ENCODE measurements at regions not wholly inside any gene's neighbourhood (a gene's known extent, or its start where the extent isn't known, plus 50 kb on each side); places are given as distances from the start of the nearest gene placed in this dataset.
A peak's percentile ranks its signal among the peaks of the same experiment; 100 is the strongest.
"Not testable (repeated sequence)": the region's sequence is repeated elsewhere in the genome, so short reads cannot be mapped to it uniquely, and the experiment has no call there.

DNA sequence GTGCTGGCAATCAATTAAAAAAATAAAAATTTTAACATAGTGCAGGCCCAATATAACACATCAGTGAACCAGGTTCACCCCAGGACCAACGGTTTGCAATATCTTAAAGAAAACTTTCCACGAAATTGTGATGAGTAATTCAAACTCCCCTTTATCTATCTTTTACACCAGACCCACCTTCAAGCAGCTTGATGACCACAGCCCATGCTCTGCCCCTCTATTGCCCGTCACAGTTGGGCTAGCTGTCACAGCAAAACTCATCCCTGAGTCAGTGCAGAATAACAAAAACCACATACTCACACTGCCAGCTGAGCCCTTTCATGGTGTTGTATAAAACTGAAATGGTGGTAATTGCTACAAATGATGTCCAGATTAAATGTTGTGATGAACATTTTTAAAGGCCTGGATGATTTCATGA is 112.5 kb upstream of the CREB1 start:
- H3K27ac Mint-ChIP-seq: no peak overlapping the region
- H3K4me3 Mint-ChIP-seq: no peak overlapping the region
- peaks cover 0 to 1% (median 0%) of the 10 kb centered on the region in 3 donors for H3K9me3 Mint-ChIP-seq
- H3K27me3 Mint-ChIP-seq: peaks cover 1% of the 10 kb centered on the region
- no peaks in the 10 kb centered on the region for H3K36me3 Mint-ChIP-seq
- H3K4me1 Mint-ChIP-seq: no peaks in the 10 kb centered on the region

GRCh38 chr2:207418419-207418818 is 111.3 kb upstream of the CREB1 start:
- Mint-ChIP-seq H3K27ac (peak overlapping the region in 1 of 3 donors; percentile 76), H3K27me3 (peaks cover 1% of the 10 kb centered on the region), H3K4me3 (no peak overlapping the region), H3K9me3 (peaks cover 0 to 5% (median 0%) of the 10 kb centered on the region in 3 donors), H3K4me1 (no peaks in the 10 kb centered on the region), H3K36me3 (no peaks in the 10 kb centered on the region)

DNA sequence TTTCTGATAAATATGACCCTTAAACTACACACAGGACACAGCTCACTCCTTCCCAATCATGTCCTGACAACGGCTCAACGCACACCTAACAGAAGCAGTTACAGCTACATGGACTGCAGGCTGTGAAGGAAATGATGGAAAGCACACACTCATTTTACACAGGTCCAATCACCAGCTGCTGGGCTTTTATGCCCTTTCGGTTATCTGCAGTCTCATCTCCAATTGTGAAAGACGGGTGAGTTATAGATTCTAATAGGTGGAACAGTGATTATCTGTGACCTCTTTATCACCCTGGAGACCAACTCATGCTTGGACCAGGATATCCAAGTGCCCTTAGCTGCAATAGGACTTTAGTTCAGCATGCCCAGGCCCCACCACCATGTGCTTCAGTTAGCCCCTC is 110.4 kb upstream of the CREB1 start:
- H3K27ac Mint-ChIP-seq: no peak overlapping the region
- peaks cover 1% of the 10 kb centered on the region for H3K27me3 Mint-ChIP-seq
- no peaks in the 10 kb centered on the region for H3K36me3 Mint-ChIP-seq
- peaks cover 0 to 5% (median 0%) of the 10 kb centered on the region in 3 donors for H3K9me3 Mint-ChIP-seq
- H3K4me1 Mint-ChIP-seq: peaks cover 0 to 7% (median 5%) of the 10 kb centered on the region in 3 donors
- no peak overlapping the region for H3K4me3 Mint-ChIP-seq

DNA sequence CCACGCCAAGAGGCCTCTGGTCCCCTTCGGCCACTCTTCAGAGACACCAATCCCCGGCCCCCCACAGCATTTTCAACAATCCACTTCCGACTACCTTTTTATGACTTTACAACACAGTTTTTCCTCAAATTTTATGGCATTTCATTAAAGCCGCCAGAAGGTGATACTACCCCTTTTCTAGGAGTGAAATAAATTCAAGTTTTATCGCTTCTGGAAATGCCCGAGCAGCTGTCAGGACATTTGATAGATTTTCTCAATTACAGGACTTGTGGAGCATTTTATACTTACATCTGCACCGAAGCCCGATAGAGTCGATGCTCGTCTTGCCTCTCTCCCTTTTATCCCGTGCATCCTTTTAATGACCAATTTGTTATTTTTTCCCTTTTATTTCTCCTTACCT is 108.1 kb upstream of the CREB1 start:
- Mint-ChIP-seq H3K4me3 (no peak overlapping the region), H3K4me1 (peaks cover 0 to 11% (median 5%) of the 10 kb centered on the region in 3 donors), H3K36me3 (no peaks in the 10 kb centered on the region), H3K27me3 (peaks cover 3% of the 10 kb centered on the region), H3K9me3 (peaks cover 0 to 4% (median 0%) of the 10 kb centered on the region in 3 donors), H3K27ac (no peak overlapping the region)

DNA sequence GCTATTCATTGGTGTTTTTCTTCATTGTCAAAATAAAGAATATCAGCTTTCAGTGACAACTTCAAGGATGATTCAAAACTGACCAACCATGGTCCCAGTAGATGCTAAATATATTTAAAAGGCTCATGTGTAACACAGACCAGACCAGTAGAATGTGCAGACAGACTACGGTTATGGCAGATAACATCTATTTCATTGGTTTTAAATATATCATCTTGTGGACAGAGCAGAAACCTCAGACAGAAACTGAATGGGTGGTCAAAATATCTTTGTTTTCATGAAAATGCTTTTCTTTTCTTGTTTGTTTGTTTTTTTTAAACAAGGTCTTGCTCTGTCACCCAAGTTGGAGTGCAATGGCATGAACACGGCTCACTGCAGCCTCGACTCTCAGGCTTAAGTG is 107.4 kb upstream of the CREB1 start:
- no peak overlapping the region for H3K27ac Mint-ChIP-seq
- H3K4me3 Mint-ChIP-seq: no peak overlapping the region
- peaks cover 0 to 4% (median 0%) of the 10 kb centered on the region in 3 donors for H3K9me3 Mint-ChIP-seq
- H3K36me3 Mint-ChIP-seq: no peaks in the 10 kb centered on the region
- peaks cover 3% of the 10 kb centered on the region for H3K27me3 Mint-ChIP-seq
- peaks cover 0 to 11% (median 5%) of the 10 kb centered on the region in 3 donors for H3K4me1 Mint-ChIP-seq

DNA sequence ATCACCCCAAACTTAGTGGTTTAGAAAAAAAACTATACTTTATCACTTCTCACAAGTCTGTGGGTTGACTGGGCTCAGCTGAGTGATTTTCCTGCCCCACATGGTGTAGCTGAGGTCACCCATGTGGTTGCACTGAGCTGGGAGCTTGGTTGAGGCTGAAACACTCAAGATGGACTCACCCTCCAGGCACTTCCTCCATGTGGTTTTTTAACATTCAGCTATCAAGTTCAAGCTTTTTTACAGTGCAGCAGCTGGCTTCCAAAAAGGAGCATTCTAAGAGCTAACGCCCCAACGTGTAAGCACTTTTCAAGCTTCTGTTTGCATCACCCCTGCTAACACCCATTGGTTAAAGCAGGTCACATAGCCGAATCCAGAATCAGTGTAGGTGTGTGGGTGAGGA is 105.9 kb upstream of the CREB1 start:
- Mint-ChIP-seq H3K27me3 (peaks cover 3% of the 10 kb centered on the region), H3K36me3 (peaks cover 2% of the 10 kb centered on the region), H3K4me1 (peaks cover 0 to 11% (median 7%) of the 10 kb centered on the region in 3 donors), H3K27ac (no peak overlapping the region), H3K4me3 (peak overlapping the region in 1 of 4 donors; percentile 35), H3K9me3 (peaks cover 0 to 4% (median 0%) of the 10 kb centered on the region in 3 donors)

- no peak overlapping the region for H3K4me3 Mint-ChIP-seq
- peaks cover 0 to 11% (median 7%) of the 10 kb centered on the region in 3 donors for H3K4me1 Mint-ChIP-seq
- H3K27ac Mint-ChIP-seq: no peak overlapping the region
- peaks cover 4% of the 10 kb centered on the region for H3K36me3 Mint-ChIP-seq
- H3K9me3 Mint-ChIP-seq: peaks cover 0 to 4% (median 0%) of the 10 kb centered on the region in 3 donors
- H3K27me3 Mint-ChIP-seq: peaks cover 2% of the 10 kb centered on the region
These were observed 101.8 kb upstream of the CREB1 start for GRCh38 chr2:207427986-207428385.

GRCh38 chr2:207428573-207428972 is 101.2 kb upstream of the CREB1 start:
- peaks cover 4% of the 10 kb centered on the region for H3K36me3 Mint-ChIP-seq

GRCh38 chr2:207432453-207432852 is 97.3 kb upstream of the CREB1 start:
- H3K36me3 Mint-ChIP-seq: peaks cover 4% of the 10 kb centered on the region
- H3K9me3 Mint-ChIP-seq: no peaks in the 10 kb centered on the region
- peaks cover 0 to 2% (median 0%) of the 10 kb centered on the region in 3 donors for H3K4me1 Mint-ChIP-seq
- H3K4me3 Mint-ChIP-seq: no peak overlapping the region
- H3K27me3 Mint-ChIP-seq: no peaks in the 10 kb centered on the region
- no peak overlapping the region for H3K27ac Mint-ChIP-seq

More at GRCh38 chr2:207428573-207428972, 101.2 kb upstream of the CREB1 start:
- Mint-ChIP-seq H3K4me3 (no peak overlapping the region), H3K9me3 (no peaks in the 10 kb centered on the region), H3K27me3 (peaks cover 2% of the 10 kb centered on the region), H3K27ac (no peak overlapping the region), H3K4me1 (peaks cover 0 to 10% (median 7%) of the 10 kb centered on the region in 3 donors)

GRCh38 chr2:207434306-207434705 is 95.5 kb upstream of the CREB1 start:
- Mint-ChIP-seq H3K4me1 (peaks cover 0 to 2% (median 0%) of the 10 kb centered on the region in 3 donors), H3K9me3 (no peaks in the 10 kb centered on the region), H3K27me3 (no peaks in the 10 kb centered on the region), H3K4me3 (no peak overlapping the region), H3K27ac (no peak overlapping the region), H3K36me3 (peaks cover 2% of the 10 kb centered on the region)

- Mint-ChIP-seq H3K9me3 (no peaks in the 10 kb centered on the region), H3K27me3 (peaks cover 2% of the 10 kb centered on the region), H3K27ac (no peak overlapping the region)
These were observed 94.8 kb upstream of the CREB1 start for GRCh38 chr2:207434899-207435465.

DNA sequence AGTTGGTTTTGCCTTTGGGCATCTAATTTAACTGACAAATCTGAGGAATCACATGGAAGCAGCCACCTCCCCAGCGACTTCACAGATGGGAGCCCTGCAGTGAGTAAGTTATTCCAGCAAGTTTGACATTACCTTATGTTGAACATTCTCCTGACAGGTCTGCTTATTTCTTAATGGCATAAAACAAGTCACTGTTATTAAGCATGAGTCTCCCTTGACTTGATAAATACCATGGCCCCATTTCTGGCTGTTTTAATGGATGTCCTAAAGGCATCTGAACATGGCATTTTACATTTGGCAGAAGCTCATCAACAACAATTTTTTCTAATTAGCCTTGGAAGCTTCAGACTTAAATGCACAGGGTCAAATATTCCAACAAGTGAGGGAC is 92.6 kb upstream of the CREB1 start:
- Mint-ChIP-seq H3K27ac (no peak overlapping the region), H3K4me1 (peaks cover 0 to 2% (median 0%) of the 10 kb centered on the region in 3 donors), H3K9me3 (peaks cover 0 to 1% (median 0%) of the 10 kb centered on the region in 3 donors), H3K27me3 (peaks cover 2% of the 10 kb centered on the region), H3K4me3 (no peak overlapping the region), H3K36me3 (peaks cover under 1% of the 10 kb centered on the region)

More at GRCh38 chr2:207434899-207435465, 94.8 kb upstream of the CREB1 start:
- no peak overlapping the region for H3K4me3 Mint-ChIP-seq
- peaks cover 2% of the 10 kb centered on the region for H3K36me3 Mint-ChIP-seq
- peaks cover 0 to 2% (median 0%) of the 10 kb centered on the region in 3 donors for H3K4me1 Mint-ChIP-seq

- peaks cover 2% of the 10 kb centered on the region for H3K27me3 Mint-ChIP-seq
- H3K27ac Mint-ChIP-seq: no peak overlapping the region
- peaks cover 0 to 2% (median 0%) of the 10 kb centered on the region in 3 donors for H3K4me1 Mint-ChIP-seq
- peaks cover 0 to 1% (median 0%) of the 10 kb centered on the region in 3 donors for H3K9me3 Mint-ChIP-seq
- H3K36me3 Mint-ChIP-seq: peaks cover 3% of the 10 kb centered on the region
- H3K4me3 Mint-ChIP-seq: no peak overlapping the region
These were observed 92.1 kb upstream of the CREB1 start for GRCh38 chr2:207437524-207438143.

- H3K9me3 Mint-ChIP-seq: peaks cover 0 to 1% (median 0%) of the 10 kb centered on the region in 3 donors
- no peak overlapping the region for H3K27ac Mint-ChIP-seq
These were observed 91.2 kb upstream of the CREB1 start for GRCh38 chr2:207438414-207439126.

GRCh38 chr2:207439881-207440280 is 89.9 kb upstream of the CREB1 start:
- not testable (repeated sequence) for H3K27me3 Mint-ChIP-seq, H3K36me3 Mint-ChIP-seq, H3K4me3 Mint-ChIP-seq, H3K27ac Mint-ChIP-seq, H3K9me3 Mint-ChIP-seq, H3K4me1 Mint-ChIP-seq

More at GRCh38 chr2:207438414-207439126, 91.2 kb upstream of the CREB1 start:
- Mint-ChIP-seq H3K4me3 (no peak overlapping the region), H3K4me1 (peaks cover 0 to 2% (median 0%) of the 10 kb centered on the region in 3 donors), H3K36me3 (peaks cover 3% of the 10 kb centered on the region), H3K27me3 (peaks cover 2% of the 10 kb centered on the region)

All from IgD-negative memory B cell (primary cell).